IMR-90 (cell line): ENCODE measurements at regions not wholly inside any gene's neighbourhood (a gene's known extent, or its start where the extent isn't known, plus 50 kb on each side); places are given as distances from the start of the nearest gene placed in this dataset.

Experiments
- ATAC-seq: fragments of 200-7000 bp; cut with Tn5 transposase; 2 replicates; pipeline ENCODE4 v1.9.1; 2020; ENCODE audit warnings: low read depth, mild to moderate bottlenecking, moderate library complexity
- BruUV-seq: library from RNA; stranded (reverse); fragments of 400-500 nt; replicated peaks from 2 replicates; lab custom pipeline; 2021; lab: Mats Ljungman, UMichigan
- CTCF ChIA-PET: fragments of 300-600 bp; formaldehyde crosslinking; extraction: SDS; loops from one replicate; lab custom pipeline; 2021; ENCODE audit warnings: antibody characterized with exemption; lab: Yijun Ruan, JAX
- POLR2A ChIA-PET: fragments of 300-600 bp; sonication (Branson Sonifier 250); formaldehyde crosslinking; loops from one replicate; lab custom pipeline; 2022; ENCODE audit warnings: antibody characterized with exemption; ENCODE audit not compliant: unreplicated experiment; lab: Charles Lee
- DNase-seq: peaks from one replicate; pipeline ENCODE4 v3.0.0; 2013
- H2AFZ ChIP-seq: replicated peaks from 2 replicates; pipeline ENCODE3; 2013; ENCODE audit warnings: low read length, mild to moderate bottlenecking; ENCODE audit not compliant: poor library complexity
- H2AK5ac ChIP-seq: 2 replicates; pipeline ENCODE4 v1.6.1; 2013; ENCODE audit warnings: low read depth, low read length, inconsistent platforms
- H2AK9ac ChIP-seq: replicated peaks from 2 replicates; pipeline ENCODE3; 2013; ENCODE audit warnings: mild to moderate bottlenecking, low read depth, low read length, moderate library complexity; ENCODE audit not compliant: poor library complexity
- H2BK120ac ChIP-seq: 2 replicates; pipeline ENCODE4 v1.6.1; 2013; ENCODE audit warnings: low read depth, low read length, inconsistent platforms
- H2BK15ac ChIP-seq: 3 replicates; pipeline ENCODE4 v1.6.1; 2013; ENCODE audit warnings: low read depth, low read length, inconsistent platforms
- H2BK20ac ChIP-seq: 2 replicates; pipeline ENCODE4 v1.6.1; 2013; ENCODE audit warnings: low read depth, mild to moderate bottlenecking, inconsistent platforms, low read length, moderate library complexity
- H2BK5ac ChIP-seq: 2 replicates; pipeline ENCODE4 v1.6.1; 2013; ENCODE audit warnings: mild to moderate bottlenecking, low read depth, low read length, inconsistent platforms; ENCODE audit not compliant: poor library complexity, severe bottlenecking
- H3K14ac ChIP-seq: replicated peaks from 2 replicates; pipeline ENCODE4 v1.6.1; 2013; ENCODE audit warnings: low read depth, low read length, inconsistent platforms
- H3K18ac ChIP-seq: 2 replicates; pipeline ENCODE4 v1.6.1; 2013; ENCODE audit warnings: low read depth, low read length, control low read depth
- H3K23ac ChIP-seq: 2 replicates; pipeline ENCODE4 v1.6.1; 2013; ENCODE audit warnings: low read depth, low read length, inconsistent platforms
- H3K27ac ChIP-seq: 2 replicates; pipeline ENCODE4 v1.5.1; 2013; ENCODE audit warnings: mild to moderate bottlenecking, control low read depth, low read length; ENCODE audit not compliant: insufficient read depth
- H3K27me3 ChIP-seq: 2 replicates; pipeline ENCODE4 v1.6.1; 2013; ENCODE audit warnings: low read length; ENCODE audit not compliant: control insufficient read depth, insufficient read depth
- H3K36me3 ChIP-seq: 2 replicates; pipeline ENCODE4 v1.6.1; 2013; ENCODE audit warnings: low read length, mixed read lengths; ENCODE audit not compliant: control insufficient read depth, insufficient read depth
- H3K4ac ChIP-seq: 2 replicates; pipeline ENCODE4 v1.6.1; 2013; ENCODE audit warnings: low read depth, low read length, inconsistent platforms
- H3K4me1 ChIP-seq: 2 replicates; pipeline ENCODE4 v1.6.1; 2013; ENCODE audit warnings: low read length, mixed read lengths; ENCODE audit not compliant: control insufficient read depth, insufficient read depth
- H3K4me2 ChIP-seq: 2 replicates; pipeline ENCODE4 v1.6.1; 2013; ENCODE audit warnings: low read depth, mild to moderate bottlenecking, control low read depth, low read length, moderate library complexity
- H3K4me3 ChIP-seq: 2 replicates; pipeline ENCODE4 v1.5.1; 2013; ENCODE audit warnings: low read depth, mild to moderate bottlenecking, control low read depth, low read length, moderate library complexity; ENCODE audit not compliant: insufficient read depth
- H3K56ac ChIP-seq: 2 replicates; pipeline ENCODE4 v1.6.1; 2013; ENCODE audit warnings: low read length, inconsistent platforms; ENCODE audit not compliant: insufficient read depth; ENCODE audit errors: extremely low read depth
- H3K79me1 ChIP-seq, 2 experiments: 2 replicates each; pipeline ENCODE4 v1.6.1; 2013; ENCODE audit warnings: low read length in 2 of 2, inconsistent platforms in 1 of 2, low read depth in 1 of 2
- H3K9ac ChIP-seq: 2 replicates; pipeline ENCODE4 v1.6.1; 2013; ENCODE audit warnings: low read depth, low read length, control low read depth
- H3K9me1 ChIP-seq: 2 replicates; pipeline ENCODE4 v1.6.1; 2013; ENCODE audit warnings: low read length, inconsistent platforms; ENCODE audit not compliant: insufficient read depth
- H3K9me3 ChIP-seq: 2 replicates; pipeline ENCODE4 v1.6.1; 2013; ENCODE audit warnings: low read length; ENCODE audit not compliant: control insufficient read depth, insufficient read depth
- H4K20me1 ChIP-seq: 2 replicates; pipeline ENCODE4 v1.6.1; 2013; ENCODE audit warnings: low read length, inconsistent platforms; ENCODE audit not compliant: insufficient read depth
- H4K5ac ChIP-seq: 2 replicates; pipeline ENCODE4 v1.6.1; 2013; ENCODE audit warnings: mild to moderate bottlenecking, low read depth, low read length, control low read depth
- H4K8ac ChIP-seq, 2 experiments: 2 replicates each; pipeline ENCODE4 v1.6.1; 2013; ENCODE audit warnings: low read depth in 2 of 2, low read length in 2 of 2, control low read depth in 1 of 2, inconsistent platforms in 1 of 2
- H4K91ac ChIP-seq: 2 replicates; pipeline ENCODE4 v1.6.1; 2013; ENCODE audit warnings: low read depth, low read length, inconsistent platforms; ENCODE audit not compliant: insufficient read depth
- BHLHE40 ChIP-seq: fragments of 150-350 bp; IDR thresholded peaks from 2 replicates; pipeline ENCODE4 v1.6.1; 2016; ENCODE audit warnings: mild to moderate bottlenecking, low read depth, low read length
- CEBPB ChIP-seq: IDR thresholded peaks from 2 replicates; pipeline ENCODE4 v1.6.1; 2012; ENCODE audit warnings: low read depth, low read length, improper control_type of control experiment
- CHD1 ChIP-seq: IDR thresholded peaks from 2 replicates; pipeline ENCODE4 v1.6.1; 2012; ENCODE audit warnings: low read depth, low read length, improper control_type of control experiment
- FOS ChIP-seq: fragments of 150-350 bp; IDR thresholded peaks from 2 replicates; pipeline ENCODE4 v1.6.1; 2016; ENCODE audit warnings: low read depth, low read length
- MAZ ChIP-seq: IDR thresholded peaks from 2 replicates; pipeline ENCODE4 v1.6.1; 2012; ENCODE audit warnings: low read depth, mild to moderate bottlenecking, low read length, improper control_type of control experiment, moderate library complexity, borderline replicate concordance
- POLR2A ChIP-seq: IDR thresholded peaks from 2 replicates; pipeline ENCODE4 v1.6.1; 2012; ENCODE audit warnings: mild to moderate bottlenecking, low read depth, low read length
- RAD21 ChIP-seq: IDR thresholded peaks from 2 replicates; pipeline ENCODE4 v1.6.1; 2012; ENCODE audit warnings: low read length, improper control_type of control experiment
- RCOR1 ChIP-seq: IDR thresholded peaks from 2 replicates; pipeline ENCODE4 v1.6.1; 2012; ENCODE audit warnings: mild to moderate bottlenecking, low read length, improper control_type of control experiment; ENCODE audit not compliant: insufficient replicate concordance
- SMC3 ChIP-seq: fragments of 150-350 bp; IDR thresholded peaks from 2 replicates; pipeline ENCODE4 v1.6.1; 2016; ENCODE audit warnings: low read depth, mild to moderate bottlenecking, antibody characterized with exemption, low read length, moderate library complexity
- USF2 ChIP-seq: fragments of 150-350 bp; IDR thresholded peaks from 2 replicates; pipeline ENCODE4 v1.6.1; 2017; ENCODE audit warnings: mild to moderate bottlenecking, antibody characterized with exemption, low read length, low read depth
- WGBS, 2 experiments: methylation state at CpG; one replicate each; pipeline versions ENCODE4 v1.1.5 to v1.1.7; 2013; ENCODE audit warnings: missing lambda C conversion rate in 2 of 2; ENCODE audit not compliant: insufficient read length in 1 of 2; ENCODE audit errors: extremely low coverage in 2 of 2; 5-methylcytosine and 5-hydroxymethylcytosine counted together
- dilution Hi-C: fragments of 300-500 bp; cut with HindIII; formaldehyde crosslinking; loops from one replicate; pipeline ENCODE4 v1.14.3; 2018; ENCODE audit warnings: low sequenced_read_pairs; ENCODE audit not compliant: unreplicated experiment
- in situ Hi-C: fragments of 300-500 bp; cut with MboI; formaldehyde crosslinking; loops from 3 replicates; pipeline ENCODE4 v1.14.3; 2019; ENCODE audit warnings: low sequenced_read_pairs, inconsistent platforms, mixed read lengths
- intact Hi-C: fragments of 100-400 bp; cut with micrococcal nuclease; formaldehyde crosslinking; loops from 2 replicates; pipeline ENCODE4 v1.10.0; 2022
- TF ChIP-seq, protein P1 (sequence below): fragments of 150-350 bp; IDR thresholded peaks from 2 replicates; pipeline ENCODE4 v1.6.1; 2016; ENCODE audit warnings: low read depth, mild to moderate bottlenecking, low read length, moderate library complexity, borderline replicate concordance
- TF ChIP-seq, protein P2 (sequence below): conservative IDR thresholded peaks from 2 replicates; pipeline ENCODE4 v1.5.1; 2012; ENCODE audit warnings: mild to moderate bottlenecking, low read depth, low read length, improper control_type of control experiment

DNA sequence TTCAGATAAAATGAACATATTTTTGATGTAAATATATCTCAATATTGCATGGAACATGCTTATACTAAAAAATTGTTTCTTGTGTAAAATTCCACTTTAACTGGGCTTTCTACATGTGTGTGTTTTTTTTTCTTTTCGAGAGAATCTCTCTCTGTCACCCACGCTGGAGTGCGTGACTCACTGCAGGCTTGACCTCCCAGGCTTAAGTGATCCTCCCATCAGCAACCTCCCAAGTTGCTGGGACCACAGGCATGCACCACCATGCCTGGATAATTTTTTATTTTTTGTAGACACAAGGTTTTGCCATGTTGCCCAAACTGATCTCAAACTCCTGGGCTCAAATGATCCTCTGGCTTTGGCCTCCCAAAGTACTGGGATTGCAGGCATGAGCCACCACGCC lies 254.6 kb downstream of the LOXHD1 start:
- H3K56ac ChIP-seq, result no peak overlapping the region
- intact Hi-C loops, result no loop called here
- H3K27me3 ChIP-seq, result no peaks in the 10 kb centered on the region; the same call in 1 of the 2 replicates
- ATAC-seq (peak; percentile 62), DNase-seq (peak; percentile 49)
- H3K36me3 ChIP-seq, result no peaks in the 10 kb centered on the region
- H3K14ac ChIP-seq, result no peak overlapping the region
- H2AK5ac ChIP-seq, result no peak overlapping the region
- BruUV-seq, result no TSS peak
- H2BK5ac ChIP-seq, result no peak overlapping the region
- dilution Hi-C loops, result no loop called here
- no peak overlapping the region for H3K9ac ChIP-seq
- POLR2A ChIA-PET, result no interaction called here
- no peak overlapping the region for H3K18ac ChIP-seq
- no peaks in the 10 kb centered on the region for H3K9me3 ChIP-seq
- in situ Hi-C loops, result no loop called here
- H3K23ac ChIP-seq, result no peak overlapping the region
- H3K4me3 ChIP-seq, result no peak overlapping the region
- H4K5ac ChIP-seq, result no peak overlapping the region
- H2BK15ac ChIP-seq, result no peak overlapping the region
- WGBS, 2 experiments, result 71% methylated on average over 1 of the region's 4 CpGs; no CpG with 5 or more reads in 1 of the 2 experiments
- H2AFZ ChIP-seq, result no peak overlapping the region
- H3K9me1 ChIP-seq, result 0 out of 2 replicates have a peak, but pooled peaks cover 3% of the 10 kb centered on the region
- H3K4ac ChIP-seq, result no peak overlapping the region
- H3K4me1 ChIP-seq, result no peaks in the 10 kb centered on the region
- CTCF ChIA-PET, result no interaction called here
- H2AK9ac ChIP-seq, result no peak overlapping the region
- H4K20me1 ChIP-seq, result no peaks in the 10 kb centered on the region
- H2BK20ac ChIP-seq, result no peak overlapping the region
- H4K91ac ChIP-seq, result no peak overlapping the region
- H3K4me2 ChIP-seq, result no peak overlapping the region
- no peak for TF ChIP-seq RCOR1
- TF ChIP-seq, protein P1, sequence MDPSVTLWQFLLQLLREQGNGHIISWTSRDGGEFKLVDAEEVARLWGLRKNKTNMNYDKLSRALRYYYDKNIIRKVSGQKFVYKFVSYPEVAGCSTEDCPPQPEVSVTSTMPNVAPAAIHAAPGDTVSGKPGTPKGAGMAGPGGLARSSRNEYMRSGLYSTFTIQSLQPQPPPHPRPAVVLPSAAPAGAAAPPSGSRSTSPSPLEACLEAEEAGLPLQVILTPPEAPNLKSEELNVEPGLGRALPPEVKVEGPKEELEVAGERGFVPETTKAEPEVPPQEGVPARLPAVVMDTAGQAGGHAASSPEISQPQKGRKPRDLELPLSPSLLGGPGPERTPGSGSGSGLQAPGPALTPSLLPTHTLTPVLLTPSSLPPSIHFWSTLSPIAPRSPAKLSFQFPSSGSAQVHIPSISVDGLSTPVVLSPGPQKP, result no peak
- TF ChIP-seq, protein P2, sequence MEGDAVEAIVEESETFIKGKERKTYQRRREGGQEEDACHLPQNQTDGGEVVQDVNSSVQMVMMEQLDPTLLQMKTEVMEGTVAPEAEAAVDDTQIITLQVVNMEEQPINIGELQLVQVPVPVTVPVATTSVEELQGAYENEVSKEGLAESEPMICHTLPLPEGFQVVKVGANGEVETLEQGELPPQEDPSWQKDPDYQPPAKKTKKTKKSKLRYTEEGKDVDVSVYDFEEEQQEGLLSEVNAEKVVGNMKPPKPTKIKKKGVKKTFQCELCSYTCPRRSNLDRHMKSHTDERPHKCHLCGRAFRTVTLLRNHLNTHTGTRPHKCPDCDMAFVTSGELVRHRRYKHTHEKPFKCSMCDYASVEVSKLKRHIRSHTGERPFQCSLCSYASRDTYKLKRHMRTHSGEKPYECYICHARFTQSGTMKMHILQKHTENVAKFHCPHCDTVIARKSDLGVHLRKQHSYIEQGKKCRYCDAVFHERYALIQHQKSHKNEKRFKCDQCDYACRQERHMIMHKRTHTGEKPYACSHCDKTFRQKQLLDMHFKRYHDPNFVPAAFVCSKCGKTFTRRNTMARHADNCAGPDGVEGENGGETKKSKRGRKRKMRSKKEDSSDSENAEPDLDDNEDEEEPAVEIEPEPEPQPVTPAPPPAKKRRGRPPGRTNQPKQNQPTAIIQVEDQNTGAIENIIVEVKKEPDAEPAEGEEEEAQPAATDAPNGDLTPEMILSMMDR, result no peak
- TF ChIP-seq MAZ, result no peak
- no peak for TF ChIP-seq RAD21
- TF ChIP-seq FOS, result no peak
- TF ChIP-seq POLR2A, result no peak
- no peak for TF ChIP-seq USF2
- no peak for TF ChIP-seq CEBPB
- TF ChIP-seq BHLHE40, result no peak
- TF ChIP-seq CHD1, result no peak
- no peak for TF ChIP-seq SMC3
- no peak overlapping the region for H3K27ac ChIP-seq
- no peaks in the 10 kb centered on the region for H3K79me1 ChIP-seq
- no peak overlapping the region for H4K8ac ChIP-seq
- H2BK120ac ChIP-seq, result no peak overlapping the region
